Trophoblast cell (in vitro differentiated cells and primary cell): ENCODE measurements at regions not wholly inside any gene's neighbourhood (a gene's known extent, or its start where the extent isn't known, plus 50 kb on each side); places are given as distances from the start of the nearest gene placed in this dataset.

ENCODE experiments used
- DNase-seq, 2 donors: peaks; one replicate each; pipeline ENCODE4 v3.0.0-alpha.2; 2016
- H2AFZ ChIP-seq: 2 replicates; pipeline ENCODE4 v1.6.1; 2013; ENCODE audit warnings: low read length, moderate library complexity, mild to moderate bottlenecking; ENCODE audit not compliant: insufficient read depth, poor library complexity
- H2AK5ac ChIP-seq: 2 replicates; pipeline ENCODE4 v1.6.1; 2013; ENCODE audit warnings: mild to moderate bottlenecking, low read length
- H2BK120ac ChIP-seq: 2 replicates; pipeline ENCODE4 v1.6.1; 2013; ENCODE audit warnings: low read length, mild to moderate bottlenecking, moderate library complexity; ENCODE audit not compliant: insufficient read depth, poor library complexity
- H2BK12ac ChIP-seq: 2 replicates; pipeline ENCODE4 v1.6.1; 2013; ENCODE audit warnings: mild to moderate bottlenecking, low read length, moderate library complexity
- H2BK5ac ChIP-seq: 2 replicates; pipeline ENCODE4 v1.6.1; 2013; ENCODE audit warnings: low read length, low read depth, moderate library complexity, mild to moderate bottlenecking; ENCODE audit not compliant: poor library complexity
- H3K14ac ChIP-seq: 2 replicates; pipeline ENCODE4 v1.6.1; 2013; ENCODE audit warnings: mild to moderate bottlenecking, low read length
- H3K18ac ChIP-seq: 2 replicates; pipeline ENCODE4 v1.6.1; 2013; ENCODE audit warnings: mild to moderate bottlenecking, low read length
- H3K23ac ChIP-seq: 2 replicates; pipeline ENCODE4 v1.6.1; 2013; ENCODE audit warnings: low read length
- H3K27ac ChIP-seq: 2 replicates; pipeline ENCODE4 v1.5.1; 2013; ENCODE audit warnings: low read depth, mild to moderate bottlenecking, inconsistent platforms, low read length, moderate library complexity
- H3K27me3 ChIP-seq: 2 replicates; pipeline ENCODE4 v1.6.1; 2013; ENCODE audit warnings: inconsistent platforms, mild to moderate bottlenecking, low read length, moderate library complexity; ENCODE audit not compliant: insufficient read depth
- H3K36me3 ChIP-seq, 2 experiments: 1 replicate in 1 of 2; 2 replicates in 1 of 2; pipeline ENCODE4 v1.6.1; 2013; ENCODE audit warnings: low read length in 2 of 2, mild to moderate bottlenecking in 2 of 2, moderate library complexity in 1 of 2; ENCODE audit not compliant: insufficient read depth in 2 of 2, control insufficient read depth in 1 of 2
- H3K4ac ChIP-seq: 2 replicates; pipeline ENCODE4 v1.6.1; 2013; ENCODE audit warnings: low read depth, mild to moderate bottlenecking, low read length, moderate library complexity
- H3K4me1 ChIP-seq, 2 experiments: 1 replicate in 1 of 2; 2 replicates in 1 of 2; pipeline ENCODE4 v1.6.1; 2013; ENCODE audit warnings: low read length in 2 of 2, mild to moderate bottlenecking in 2 of 2, moderate library complexity in 1 of 2; ENCODE audit not compliant: insufficient read depth in 2 of 2, control insufficient read depth in 1 of 2
- H3K4me2 ChIP-seq: 2 replicates; pipeline ENCODE4 v1.6.1; 2013; ENCODE audit warnings: inconsistent platforms, mild to moderate bottlenecking, low read length, moderate library complexity
- H3K4me3 ChIP-seq: 2 replicates; pipeline ENCODE4 v1.5.1; 2013; ENCODE audit warnings: mild to moderate bottlenecking, low read depth, low read length, inconsistent platforms
- H3K79me1 ChIP-seq: one replicate; pipeline ENCODE4 v1.6.1; 2013; ENCODE audit warnings: low read length
- H3K79me2 ChIP-seq: 2 replicates; pipeline ENCODE4 v1.6.1; 2013; ENCODE audit warnings: low read length, mild to moderate bottlenecking; ENCODE audit not compliant: control insufficient read depth, insufficient read depth, poor library complexity
- H3K9ac ChIP-seq: 2 replicates; pipeline ENCODE4 v1.6.1; 2013; ENCODE audit warnings: mild to moderate bottlenecking, low read length
- H3K9me3 ChIP-seq: 2 replicates; pipeline ENCODE4 v1.6.1; 2013; ENCODE audit warnings: low read depth, mild to moderate bottlenecking, control low read depth, inconsistent platforms, low read length; ENCODE audit not compliant: insufficient read depth
- H4K12ac ChIP-seq: 2 replicates; pipeline ENCODE4 v1.6.1; 2013; ENCODE audit warnings: low read depth, mild to moderate bottlenecking, low read length, moderate library complexity
- H4K8ac ChIP-seq: 2 replicates; pipeline ENCODE4 v1.6.1; 2013; ENCODE audit warnings: low read depth, mild to moderate bottlenecking, low read length, moderate library complexity
- H4K91ac ChIP-seq: one replicate; pipeline ENCODE4 v1.6.1; 2013; ENCODE audit warnings: low read depth, mild to moderate bottlenecking, low read length, moderate library complexity
- WGBS: extraction: QIAGEN DNeasy Blood & Tissue Kit; methylation state at CpG from one replicate; pipeline ENCODE4 v1.1.7; 2013; ENCODE audit warnings: missing lambda C conversion rate; ENCODE audit not compliant: insufficient read length, insufficient coverage; ENCODE audit errors: extremely low coverage; 5-methylcytosine and 5-hydroxymethylcytosine counted together

DNA sequence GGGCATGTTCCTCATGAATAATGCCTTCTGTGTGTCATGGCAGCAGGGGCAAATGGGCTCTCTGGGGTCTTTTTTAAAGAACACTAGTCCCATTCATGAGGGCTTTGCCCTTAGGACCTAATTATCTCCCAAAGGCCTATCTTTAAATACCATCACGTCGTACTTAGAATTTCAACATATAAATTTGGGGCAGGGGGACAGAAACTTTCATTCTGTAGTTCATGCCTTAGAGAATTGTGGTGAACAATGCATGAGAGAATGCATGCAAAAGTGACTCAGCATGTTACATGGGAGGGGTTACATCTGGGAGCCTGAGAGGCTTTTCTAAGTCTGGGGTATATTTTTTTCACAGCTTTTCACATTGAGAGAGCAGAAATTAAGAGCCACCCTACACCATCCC lies 208.5 kb upstream of the ROPN1 start:
- H3K27ac ChIP-seq = no peak overlapping the region
- H2BK5ac ChIP-seq = no peak overlapping the region
- no peak overlapping the region for H3K9ac ChIP-seq
- H2AK5ac ChIP-seq = no peak overlapping the region
- no peak overlapping the region for H3K4ac ChIP-seq
- WGBS = no CpG with 5 or more reads among the region's 2 CpGs
- DNase-seq = no peak
- H3K9me3 ChIP-seq = no peaks in the 10 kb centered on the region
- no peaks in the 10 kb centered on the region for H3K27me3 ChIP-seq
- no peak overlapping the region for H2BK120ac ChIP-seq
- no peaks in the 10 kb centered on the region for H3K79me1 ChIP-seq
- no peak overlapping the region for H4K8ac ChIP-seq
- no peak overlapping the region for H3K4me3 ChIP-seq
- no peak overlapping the region for H2BK12ac ChIP-seq
- no peak overlapping the region for H4K12ac ChIP-seq
- H3K14ac ChIP-seq = no peak overlapping the region
- no peak overlapping the region for H3K23ac ChIP-seq
- no peak overlapping the region for H3K4me2 ChIP-seq
- no peaks in the 10 kb centered on the region for H3K79me2 ChIP-seq
- H3K4me1 ChIP-seq = peaks cover 2 to 4% of the 10 kb centered on the region in 2 experiments
- H4K91ac ChIP-seq = no peak overlapping the region
- H3K18ac ChIP-seq = no peak overlapping the region
- H2AFZ ChIP-seq = no peak overlapping the region
- no peaks in the 10 kb centered on the region for H3K36me3 ChIP-seq

DNA sequence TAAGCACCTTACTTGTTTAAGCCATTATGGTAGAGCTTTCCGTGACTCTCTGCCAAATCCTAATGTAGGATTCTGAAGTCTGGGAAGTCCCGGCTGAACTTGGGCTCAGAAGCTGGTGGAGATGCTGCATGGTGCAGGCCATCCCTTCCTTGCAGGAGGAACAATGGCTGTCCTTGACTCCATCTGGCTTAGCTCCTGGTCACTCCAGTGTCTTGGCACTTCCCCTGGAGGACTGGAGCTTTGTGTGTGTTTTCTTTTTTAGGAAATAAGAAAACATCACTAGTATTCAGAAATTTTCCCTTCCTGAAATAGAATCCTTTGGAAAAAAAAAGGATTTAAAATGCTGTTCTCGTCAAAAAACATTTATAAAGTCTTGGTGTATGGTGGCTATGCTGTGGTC lies 209.3 kb upstream of the ROPN1 start:
- Histone ChIP-seq H3K4me1 (peaks cover 2 to 4% of the 10 kb centered on the region in 2 experiments), H4K12ac (no peak overlapping the region), H3K23ac (no peak overlapping the region), H3K79me2 (no peaks in the 10 kb centered on the region), H3K9ac (no peak overlapping the region), H3K4me3 (no peak overlapping the region), H3K27ac (no peak overlapping the region), H2AK5ac (no peak overlapping the region), H3K4ac (no peak overlapping the region), H3K14ac (no peak overlapping the region), H4K91ac (no peak overlapping the region), H4K8ac (no peak overlapping the region), H3K18ac (no peak overlapping the region), H3K9me3 (no peaks in the 10 kb centered on the region), H3K4me2 (no peak overlapping the region), H2BK5ac (no peak overlapping the region), H2BK120ac (no peak overlapping the region), H3K36me3 (no peaks in the 10 kb centered on the region), H2AFZ (no peak overlapping the region), H2BK12ac (no peak overlapping the region), H3K79me1 (no peaks in the 10 kb centered on the region), H3K27me3 (no peaks in the 10 kb centered on the region)
- no peak for DNase-seq
- no CpG with 5 or more reads among the region's 3 CpGs for WGBS

DNA sequence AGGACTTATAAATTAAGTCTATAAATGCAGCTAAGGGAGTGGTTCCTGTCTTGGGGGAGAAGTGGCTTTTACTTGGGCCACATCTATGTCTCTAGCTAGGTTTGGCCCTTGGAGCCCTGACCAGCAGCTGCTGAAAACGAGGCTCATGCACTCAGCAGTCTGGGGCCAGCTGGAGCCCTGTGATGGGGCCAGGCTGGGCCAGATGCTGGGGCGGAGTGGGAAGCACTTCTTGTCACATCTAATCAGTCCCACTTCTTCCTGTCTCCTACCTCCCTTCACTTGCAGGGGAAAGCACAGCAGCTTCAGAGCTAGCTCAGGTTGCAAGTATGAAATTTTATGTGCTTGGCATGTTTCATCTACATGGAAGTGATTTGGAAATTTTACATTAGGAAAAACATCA lies 209.9 kb upstream of the ROPN1 start:
- no CpG with 5 or more reads among the region's 2 CpGs for WGBS
- H3K4ac ChIP-seq = no peak overlapping the region

DNA sequence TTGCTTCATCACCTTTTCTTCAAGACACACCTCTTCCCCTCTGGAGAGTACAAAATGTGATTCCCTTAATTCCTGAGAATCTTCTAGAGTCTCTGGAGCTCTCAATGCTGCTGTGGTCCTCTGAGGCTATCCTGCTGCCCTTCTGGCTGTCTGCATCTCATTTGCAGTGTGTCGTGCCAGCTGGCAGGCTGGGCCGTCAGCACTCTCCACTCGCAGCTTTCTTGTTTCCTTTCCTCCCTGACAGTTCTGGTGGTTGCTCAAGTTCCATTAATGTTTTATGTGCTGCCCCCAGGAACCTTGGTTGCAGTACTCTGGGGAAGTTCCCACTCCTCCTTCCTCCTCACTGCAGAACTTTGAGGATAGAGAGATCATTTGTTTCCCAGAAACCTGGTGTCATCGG lies 210.8 kb upstream of the ROPN1 start:
- no peak overlapping the region for H3K4me3 ChIP-seq
- H3K4ac ChIP-seq = no peak overlapping the region
- H3K9ac ChIP-seq = no peak overlapping the region
- H4K12ac ChIP-seq = no peak overlapping the region
- no peak overlapping the region for H2BK120ac ChIP-seq
- no peaks in the 10 kb centered on the region for H3K27me3 ChIP-seq
- H3K9me3 ChIP-seq = no peaks in the 10 kb centered on the region
- peaks cover 2 to 4% of the 10 kb centered on the region in 2 experiments for H3K4me1 ChIP-seq
- no peak overlapping the region for H3K27ac ChIP-seq
- H2AFZ ChIP-seq = no peak overlapping the region
- H3K18ac ChIP-seq = no peak overlapping the region
- H3K36me3 ChIP-seq = no peaks in the 10 kb centered on the region
- no peak overlapping the region for H3K23ac ChIP-seq
- WGBS = no CpG with 5 or more reads among the region's 4 CpGs
- H2AK5ac ChIP-seq = no peak overlapping the region
- no peak overlapping the region for H3K4me2 ChIP-seq
- H3K14ac ChIP-seq = no peak overlapping the region
- no peak overlapping the region for H2BK12ac ChIP-seq
- no peak overlapping the region for H2BK5ac ChIP-seq
- no peak overlapping the region for H4K8ac ChIP-seq
- no peaks in the 10 kb centered on the region for H3K79me2 ChIP-seq
- H3K79me1 ChIP-seq = no peaks in the 10 kb centered on the region
- no peak overlapping the region for H4K91ac ChIP-seq
- no peak for DNase-seq

More for the DNA sequence above, 209.9 kb upstream of the ROPN1 start:
- no peaks in the 10 kb centered on the region for H3K79me1 ChIP-seq
- H4K8ac ChIP-seq = no peak overlapping the region
- H3K23ac ChIP-seq = no peak overlapping the region
- no peaks in the 10 kb centered on the region for H3K36me3 ChIP-seq
- H4K12ac ChIP-seq = no peak overlapping the region
- no peak overlapping the region for H3K14ac ChIP-seq
- peaks cover 2 to 4% of the 10 kb centered on the region in 2 experiments for H3K4me1 ChIP-seq
- DNase-seq = no peak
- no peaks in the 10 kb centered on the region for H3K79me2 ChIP-seq
- no peak overlapping the region for H3K18ac ChIP-seq
- H2BK5ac ChIP-seq = no peak overlapping the region
- H4K91ac ChIP-seq = no peak overlapping the region
- no peak overlapping the region for H3K27ac ChIP-seq
- H3K27me3 ChIP-seq = no peaks in the 10 kb centered on the region
- no peak overlapping the region for H3K9ac ChIP-seq
- no peaks in the 10 kb centered on the region for H3K9me3 ChIP-seq
- no peak overlapping the region for H2BK12ac ChIP-seq
- no peak overlapping the region for H2AK5ac ChIP-seq
- H3K4me2 ChIP-seq = no peak overlapping the region
- H2BK120ac ChIP-seq = no peak overlapping the region
- H2AFZ ChIP-seq = no peak overlapping the region
- no peak overlapping the region for H3K4me3 ChIP-seq
